ENCODE measurements at regions not wholly inside any gene's neighbourhood (a gene's known extent, or its start where the extent isn't known, plus 50 kb on each side); places are given as distances from the start of the nearest gene placed in this dataset.

GRCh38 chr4:13181681-13182080 lies 302.5 kb downstream of the RAB28 start (continued):
- TF ChIP-seq E2F8 (IDR thresholded peaks at IDR 0.05; ENCODE audit: low read depth, partially characterized antibody) (no peak), POLR2AphosphoS5 (IDR thresholded peaks at IDR 0.05; ENCODE audit: control insufficient read depth, insufficient read depth, low read depth, low read length) (no peak), TEAD1 (CRISPR knock-in tag; IDR thresholded peaks at IDR 0.05) (no peak)

GRCh38 chr4:13180701-13181100 lies 303.4 kb downstream of the RAB28 start:
- Histone ChIP-seq H3K27me3 (ENCODE audit: control insufficient read depth in 2 of 2, insufficient read depth in 2 of 2, low read length in 2 of 2) (no peaks in the 10 kb centered on the region), H3K4me1 (replicated peaks in 1 of 2; ENCODE audit: control insufficient read depth in 2 of 2, insufficient read depth in 2 of 2, low read length in 2 of 2) (no peaks in the 10 kb centered on the region), H3K4me2 (ENCODE audit: insufficient read depth, low read length) (no peak overlapping the region), H3K9ac (ENCODE audit: insufficient read depth in 1 of 2, low read depth in 2 of 2, low read length in 2 of 2) (no peak overlapping the region), H3K79me2 (ENCODE audit: control insufficient read depth, insufficient read depth, low read length) (no peaks in the 10 kb centered on the region), H3K27ac (ENCODE audit: extremely low read depth, low read depth, low read length) (no peak overlapping the region), H3K36me3 (ENCODE audit: control insufficient read depth, insufficient read depth, low read length) (no peaks in the 10 kb centered on the region), H4K20me1 (replicated peaks; ENCODE audit: control insufficient read depth, insufficient read depth, low read length) (no peaks in the 10 kb centered on the region), H3K4me3 (no peak overlapping the region), H3K9me1 (ENCODE audit: control insufficient read depth, insufficient read depth, low read length) (no peaks in the 10 kb centered on the region), H2AFZ (ENCODE audit: low read depth, low read length) (no peak overlapping the region), H3K9me3 (replicated peaks; ENCODE audit: control insufficient read depth, insufficient read depth, low read depth, low read length) (no peaks in the 10 kb centered on the region)
- DNase-seq (ENCODE audit: extremely low read depth in 1 of 4, low spot score in 3 of 4) (no peak), ATAC-seq (no peak), FAIRE-seq (no peak)
- POLR2A ChIA-PET = interaction anchor here (0.7 kb wide), 1 partner anchor 8 kb away, joined by 3 read pairs; no protein-coding TSS in a partner anchor
- CTCF ChIA-PET (ENCODE audit: low intra/inter-chr PET ratio) = no interaction called here
- no TSS peak for BruUV-seq (replicated peaks)
- intact Hi-C loops (cut with micrococcal nuclease) (no loop called here), in situ Hi-C loops (cut with MboI) (no loop called here)
- TF ChIP-seq ZBTB26 (CRISPR knock-in tag; IDR thresholded peaks at IDR 0.05) = no peak
- no peak for TF ChIP-seq ZFP36 (IDR thresholded peaks at IDR 0.05; ENCODE audit: low read depth, low read length, partially characterized antibody)
- TF ChIP-seq RFX7 (CRISPR knock-in tag; IDR thresholded peaks at IDR 0.05) = no peak
- TF ChIP-seq HSF4 (CRISPR knock-in tag; IDR thresholded peaks at IDR 0.05; ENCODE audit: borderline replicate concordance) = no peak
- no peak for TF ChIP-seq NR3C1 (CRISPR knock-in tag; IDR thresholded peaks at IDR 0.05)
- TF ChIP-seq SFPQ (IDR thresholded peaks at IDR 0.05; ENCODE audit: low read depth, low read length) = no peak
- TF ChIP-seq BACH1 (tag; IDR thresholded peaks at IDR 0.05) = no peak
- TF ChIP-seq ZNF79 (CRISPR knock-in tag; IDR thresholded peaks at IDR 0.05; ENCODE audit: low read depth) = no peak
- TF ChIP-seq FOS (IDR thresholded peaks at IDR 0.05; ENCODE audit: extremely low read depth, insufficient read length) = no peak
- no peak for TF ChIP-seq TCF7L2 (IDR thresholded peaks at IDR 0.05; ENCODE audit: low read depth, low read length)
- TF ChIP-seq ESRRB (CRISPR knock-in tag; IDR thresholded peaks at IDR 0.05; ENCODE audit: borderline replicate concordance) = no peak
- no peak for TF ChIP-seq ZNF274 (IDR thresholded peaks at IDR 0.05; ENCODE audit: borderline replicate concordance, low read depth, low read length)
- no peak for TF ChIP-seq MAFG (tag; conservative IDR thresholded peaks at IDR 0.05)

Measured in K562 (cell line).